Gastrocnemius medialis (tissue), 4 donors: ENCODE measurements at regions not wholly inside any gene's neighbourhood (a gene's known extent, or its start where the extent isn't known, plus 50 kb on each side); places are given as distances from the start of the nearest gene placed in this dataset.

Source experiments
- ATAC-seq, 2 donors: fragments of 150-250 bp; one replicate each; pipeline ENCODE4 v1.9.1; 2016
- DNase-seq, 2 donors: peaks; one replicate each; pipeline ENCODE4 v3.0.0-alpha.2; 2019
- H3K27ac ChIP-seq, 4 donors: fragments of 200-600 bp; sonication (generic); 1 replicate in 1 of 4; 2 replicates in 3 of 4; pipeline ENCODE4 v1.5.1; 2016 to 2018; ENCODE audit warnings: mild to moderate bottlenecking in 2 of 4, moderate library complexity in 1 of 4
- H3K27me3 ChIP-seq, 3 donors: fragments of 200-600 bp; sonication (generic) in 2 of 3; 1 replicate in 1 of 3; 2 replicates in 2 of 3; pipeline versions ENCODE4 v1.5.1 to v1.6.0; 2016 to 2019; ENCODE audit warnings: mild to moderate bottlenecking in 1 of 3, moderate library complexity in 1 of 3
- H3K36me3 ChIP-seq, 2 donors: fragments of 200-600 bp; sonication (generic) in 1 of 2; one replicate each; pipeline ENCODE4 v1.5.1; 2017 to 2018
- H3K4me1 ChIP-seq, 2 donors: fragments of 200-600 bp; sonication (generic) in 1 of 2; one replicate each; pipeline ENCODE4 v1.5.1; 2016 to 2017; ENCODE audit warnings: mild to moderate bottlenecking in 2 of 2
- H3K4me3 ChIP-seq, 4 donors: fragments of 200-600 bp; sonication (generic) in 3 of 4; 1 replicate in 1 of 4; 2 replicates in 3 of 4; pipeline ENCODE4 v1.5.1; 2016 to 2019; ENCODE audit warnings: mild to moderate bottlenecking in 2 of 4
- H3K9me3 ChIP-seq, 3 donors: fragments of 200-600 bp; sonication (generic) in 2 of 3; 1 replicate in 1 of 3; 2 replicates in 2 of 3; pipeline ENCODE4 v1.5.1; 2016 to 2019
- CTCF ChIP-seq, 5 experiments: fragments of 450-650 bp in 3 of 5; fragments of 200-600 bp in 2 of 5; sonication (generic) in 2 of 5; IDR thresholded peaks in 4 of 5; conservative IDR thresholded peaks in 1 of 5; 1 replicate in 4 of 5; 2 replicates in 1 of 5; pipeline ENCODE4 v1.5.1; 2016 to 2019; ENCODE audit warnings: antibody characterized with exemption in 5 of 5, mild to moderate bottlenecking in 3 of 5, moderate library complexity in 3 of 5
- POLR2A ChIP-seq, 2 donors: fragments of 450-650 bp; IDR thresholded peaks; one replicate each; pipeline ENCODE4 v1.6.1; 2017; ENCODE audit warnings: antibody characterized with exemption in 2 of 2, mild to moderate bottlenecking in 2 of 2, moderate library complexity in 2 of 2
- in situ Hi-C, 4 donors: fragments of 200-750 bp; cut with MboI; loops; one replicate each; pipeline versions ENCODE4 v1.15.0 to v1.8.0; 2017; ENCODE audit warnings: low sequenced_read_pairs in 4 of 4
- intact Hi-C: fragments of 100-400 bp; cut with DNase I; formaldehyde crosslinking; loops from one replicate; pipeline ENCODE4 v1.15.1; 2023; ENCODE audit warnings: low total_unique reads

DNA sequence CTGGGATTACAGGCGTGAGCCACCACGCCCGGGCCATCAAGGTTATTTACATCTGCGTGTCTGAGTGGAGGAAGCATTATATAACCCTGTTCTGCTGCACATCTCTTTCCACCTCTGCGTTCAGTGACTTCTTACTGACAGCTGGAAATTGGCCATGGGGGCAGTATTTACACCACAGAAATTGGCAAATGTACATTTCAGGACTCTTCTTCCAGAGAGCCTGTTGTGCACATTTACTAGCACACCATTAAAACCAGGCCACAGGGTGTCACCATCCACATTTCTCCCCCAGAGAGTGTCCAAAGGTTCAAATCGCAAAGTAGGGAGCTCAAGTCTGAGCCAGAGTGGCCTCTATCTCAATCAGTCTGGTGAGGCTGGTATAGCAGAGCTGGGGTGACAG lies 62.9 kb upstream of the SNX9 start:
- in situ Hi-C loops: no loop called here
- H3K4me1 ChIP-seq: peaks cover 18 to 30% of the 10 kb centered on the region in 2 donors

DNA sequence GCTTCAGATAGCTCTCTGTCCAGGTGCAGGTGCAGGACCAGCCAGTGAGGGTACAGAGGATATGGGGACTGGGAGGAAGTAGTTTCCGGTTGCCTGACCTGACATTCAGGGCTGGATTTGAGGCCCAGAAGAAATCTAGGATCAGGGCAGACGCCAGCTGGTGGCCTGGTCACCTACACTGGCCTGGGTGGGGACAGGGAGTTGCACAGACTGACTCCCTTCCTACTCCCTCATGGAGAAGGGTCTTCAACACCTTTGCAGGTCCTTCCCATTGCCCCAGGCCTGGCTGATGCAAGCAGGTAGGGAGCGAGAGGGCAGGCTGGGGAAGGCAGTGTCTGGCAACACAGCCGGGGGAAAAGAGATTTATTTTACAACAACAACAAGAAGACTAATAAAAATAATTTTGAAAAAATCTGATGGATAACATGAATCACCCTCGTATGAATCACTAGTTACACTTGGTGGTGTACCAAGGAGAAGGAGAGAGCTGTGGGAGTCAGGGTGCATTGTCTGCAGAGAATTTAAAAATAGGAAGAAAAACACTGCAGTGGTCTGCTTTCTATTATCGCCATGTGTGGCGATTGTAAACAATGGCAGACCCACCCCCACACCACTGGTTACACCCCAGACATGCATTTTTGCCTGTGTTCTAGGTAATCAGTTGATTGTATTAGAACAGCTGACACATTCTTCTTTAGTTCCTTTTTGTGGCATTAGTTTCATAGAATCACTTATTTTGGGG lies 62.3 kb upstream of the SNX9 start:
- peaks cover 18 to 30% of the 10 kb centered on the region in 2 donors for H3K4me1 ChIP-seq
- H3K27ac ChIP-seq: no peak overlapping the region
- in situ Hi-C loops: no loop called here

More for the DNA sequence above, 62.9 kb upstream of the SNX9 start:
- Histone ChIP-seq H3K9me3 (no peaks in the 10 kb centered on the region), H3K36me3 (no peaks in the 10 kb centered on the region), H3K27ac (no peak overlapping the region), H3K4me3 (no peak overlapping the region), H3K27me3 (no peaks in the 10 kb centered on the region)
- intact Hi-C loops: loop anchor here (5.0 kb wide), 1 partner anchor 38 kb away; no protein-coding TSS in a partner anchor
- TF ChIP-seq CTCF (IDR thresholded peaks at IDR 0.05 in 4 of 5, conservative IDR thresholded peaks at IDR 0.05 in 1 of 5): no peak
- no peak for TF ChIP-seq POLR2A (IDR thresholded peaks at IDR 0.05)
- ATAC-seq (no peak), DNase-seq (no peak)

GRCh38 chr6:157761331-157761921 lies 61.6 kb upstream of the SNX9 start:
- Histone ChIP-seq H3K36me3 (no peaks in the 10 kb centered on the region), H3K27me3 (no peaks in the 10 kb centered on the region), H3K4me1 (peaks cover 18 to 29% of the 10 kb centered on the region in 2 donors), H3K4me3 (no peak overlapping the region), H3K9me3 (no peaks in the 10 kb centered on the region), H3K27ac (no peak overlapping the region)
- in situ Hi-C loops: no loop called here
- ATAC-seq: no peak
- TF ChIP-seq CTCF (IDR thresholded peaks at IDR 0.05 in 4 of 5, conservative IDR thresholded peaks at IDR 0.05 in 1 of 5): no peak
- no peak for TF ChIP-seq POLR2A (IDR thresholded peaks at IDR 0.05)
- DNase-seq: no peak
- intact Hi-C loops: loop anchor here (5.0 kb wide), 1 partner anchor 39 kb away; no protein-coding TSS in a partner anchor

More for the DNA sequence above, 62.3 kb upstream of the SNX9 start:
- intact Hi-C loops: loop anchor here (5.0 kb wide), 1 partner anchor 38 kb away; no protein-coding TSS in a partner anchor
- ATAC-seq: no peak
- H3K4me3 ChIP-seq: no peak overlapping the region
- H3K36me3 ChIP-seq: no peaks in the 10 kb centered on the region
- H3K27me3 ChIP-seq: no peaks in the 10 kb centered on the region
- no peak for TF ChIP-seq CTCF (IDR thresholded peaks at IDR 0.05 in 4 of 5, conservative IDR thresholded peaks at IDR 0.05 in 1 of 5)
- TF ChIP-seq POLR2A (IDR thresholded peaks at IDR 0.05): no peak
- H3K9me3 ChIP-seq: no peaks in the 10 kb centered on the region
- DNase-seq: no peak

DNA sequence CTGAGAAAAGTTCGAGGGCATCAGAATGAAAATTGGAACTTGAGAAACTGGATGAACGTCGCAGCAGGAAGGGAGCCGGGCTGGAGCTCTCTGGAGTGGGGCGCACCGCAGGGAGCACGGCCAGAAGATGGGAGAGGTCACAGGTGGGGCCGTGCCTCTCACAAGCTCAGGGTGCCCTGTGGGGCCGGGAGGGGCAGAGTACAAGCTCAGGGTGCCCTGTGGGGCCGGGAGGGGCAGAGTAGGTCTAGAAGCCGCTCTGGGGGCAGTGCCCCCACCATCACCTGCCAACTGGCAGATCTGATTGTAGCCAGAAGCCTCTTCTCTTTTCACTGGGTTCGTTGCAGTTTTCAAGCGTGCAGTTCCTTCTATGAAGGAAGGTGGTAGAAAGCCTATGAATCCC lies 61.1 kb upstream of the SNX9 start:
- TF ChIP-seq POLR2A (IDR thresholded peaks at IDR 0.05): no peak
- no peak for TF ChIP-seq CTCF (IDR thresholded peaks at IDR 0.05 in 4 of 5, conservative IDR thresholded peaks at IDR 0.05 in 1 of 5)
- no peak for ATAC-seq
- intact Hi-C loops: loop anchor here (5.0 kb wide), 1 partner anchor 40 kb away; no protein-coding TSS in a partner anchor
- Histone ChIP-seq H3K27ac (no peak overlapping the region), H3K9me3 (no peaks in the 10 kb centered on the region), H3K4me3 (no peak overlapping the region), H3K4me1 (peaks cover 18 to 24% of the 10 kb centered on the region in 2 donors), H3K36me3 (no peaks in the 10 kb centered on the region), H3K27me3 (no peaks in the 10 kb centered on the region)
- in situ Hi-C loops: no loop called here
- DNase-seq: no peak
